Rectal smooth muscle tissue (tissue), 1 donor: ENCODE measurements at regions not wholly inside any gene's neighbourhood (a gene's known extent, or its start where the extent isn't known, plus 50 kb on each side); places are given as distances from the start of the nearest gene placed in this dataset.

Source experiments
- H3K27ac ChIP-seq: one replicate; pipeline ENCODE4 v1.7.0; 2013; ENCODE audit warnings: low read depth, low read length, inconsistent platforms
- H3K27me3 ChIP-seq: one replicate; pipeline ENCODE4 v1.7.0; 2013; ENCODE audit warnings: low read length; ENCODE audit not compliant: control insufficient read depth, insufficient read depth
- H3K36me3 ChIP-seq: one replicate; pipeline ENCODE4 v1.7.0; 2013; ENCODE audit warnings: low read length; ENCODE audit not compliant: control insufficient read depth, insufficient read depth
- H3K4me1 ChIP-seq: one replicate; pipeline ENCODE4 v1.7.0; 2013; ENCODE audit warnings: low read length; ENCODE audit not compliant: control insufficient read depth, insufficient read depth
- H3K4me3 ChIP-seq: one replicate; pipeline ENCODE4 v1.7.0; 2013; ENCODE audit warnings: low read length
- H3K9ac ChIP-seq: one replicate; pipeline ENCODE4 v1.7.0; 2013; ENCODE audit warnings: low read length

DNA sequence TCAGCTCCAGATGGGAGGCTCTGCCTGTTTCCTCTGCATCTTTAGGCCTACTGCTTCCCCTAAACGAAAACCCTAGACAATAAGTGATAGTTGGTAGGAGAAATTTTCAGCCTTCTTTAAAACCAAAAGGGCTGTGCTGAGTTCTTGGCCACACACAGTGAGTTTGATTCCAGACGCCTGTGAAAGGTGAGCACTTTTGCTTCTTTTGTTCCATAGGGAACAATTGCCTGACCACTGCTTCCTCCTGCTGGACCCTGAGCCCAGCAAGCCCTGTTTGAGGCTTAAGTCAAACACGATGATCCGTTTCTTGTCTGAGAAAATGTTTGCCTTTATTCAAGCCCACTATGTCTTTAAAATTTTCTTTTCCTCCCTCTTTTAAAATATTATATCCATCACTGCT is 493.9 kb downstream of the ZIC1 start:
- Histone ChIP-seq H3K4me3 (no peak overlapping the region), H3K9ac (no peak overlapping the region), H3K27me3 (no peaks in the 10 kb centered on the region), H3K27ac (no peak overlapping the region), H3K36me3 (no peaks in the 10 kb centered on the region), H3K4me1 (no peaks in the 10 kb centered on the region)

DNA sequence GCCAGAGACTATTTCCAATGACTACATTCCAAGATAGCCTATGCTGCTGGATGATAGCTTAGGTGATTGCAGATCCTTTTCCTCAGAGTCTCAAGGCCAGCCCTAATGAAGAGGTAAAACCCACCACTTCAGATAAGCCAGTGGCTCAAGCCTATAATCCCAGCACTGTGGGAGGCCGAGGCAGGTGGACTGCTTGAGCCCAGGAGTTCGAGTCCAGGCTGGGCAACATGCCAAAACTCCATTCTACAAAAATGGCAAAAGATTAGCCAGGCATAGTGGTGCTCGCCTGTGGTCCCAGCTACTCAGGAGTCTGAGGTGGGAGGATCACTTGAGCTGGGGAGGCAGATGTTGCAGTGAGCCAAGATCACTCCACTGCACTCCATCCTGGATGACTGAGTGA is 495.3 kb downstream of the ZIC1 start:
- no peak overlapping the region for H3K4me3 ChIP-seq
- H3K36me3 ChIP-seq = no peaks in the 10 kb centered on the region
- no peak overlapping the region for H3K27ac ChIP-seq
- H3K4me1 ChIP-seq = no peaks in the 10 kb centered on the region
- H3K9ac ChIP-seq = no peak overlapping the region
- H3K27me3 ChIP-seq = no peaks in the 10 kb centered on the region

DNA sequence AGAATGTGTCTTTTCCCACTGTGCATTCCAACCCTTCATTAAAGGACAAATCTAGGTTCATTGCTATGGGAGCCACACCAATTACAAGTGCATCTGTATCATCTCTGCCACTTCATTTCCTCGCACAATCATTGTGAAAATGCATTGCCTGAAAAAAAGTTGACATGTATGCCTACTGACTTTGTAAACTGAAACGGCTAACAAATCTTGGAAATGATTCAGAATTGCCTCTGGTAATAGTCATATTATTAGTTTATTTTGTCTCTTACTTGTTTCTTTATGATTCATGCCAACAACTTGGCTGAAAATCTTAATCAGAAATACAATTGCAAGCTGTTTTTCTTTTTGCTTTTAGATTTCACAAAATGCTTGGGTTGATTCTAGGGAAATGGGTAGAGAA is 497.1 kb downstream of the ZIC1 start:
- no peak overlapping the region for H3K4me3 ChIP-seq
- no peak overlapping the region for H3K27ac ChIP-seq
- H3K4me1 ChIP-seq = no peaks in the 10 kb centered on the region
- H3K27me3 ChIP-seq = no peaks in the 10 kb centered on the region
- H3K36me3 ChIP-seq = no peaks in the 10 kb centered on the region
- no peak overlapping the region for H3K9ac ChIP-seq

DNA sequence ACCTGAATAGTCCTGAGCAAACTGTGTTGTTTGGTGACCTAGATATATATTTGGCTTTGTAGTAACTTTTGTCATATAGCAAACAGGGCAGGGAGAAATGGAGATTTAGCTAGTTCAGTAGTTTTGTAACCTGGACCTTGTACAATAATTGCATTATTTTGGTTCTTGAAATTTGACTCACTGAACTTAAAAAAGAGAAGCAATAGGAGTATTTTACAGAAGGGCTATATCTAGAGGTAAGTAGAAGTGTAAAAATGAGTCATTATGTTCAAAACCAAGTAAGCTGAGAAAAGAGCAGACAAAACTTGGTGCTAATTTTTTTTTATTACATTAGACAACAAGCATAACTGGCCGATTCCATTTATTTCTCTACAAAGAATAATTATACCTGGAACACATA is 505.4 kb downstream of the ZIC1 start:
- no peak overlapping the region for H3K27ac ChIP-seq
- H3K4me1 ChIP-seq = no peaks in the 10 kb centered on the region
- no peaks in the 10 kb centered on the region for H3K36me3 ChIP-seq
- no peak overlapping the region for H3K9ac ChIP-seq
- H3K4me3 ChIP-seq = no peak overlapping the region
- H3K27me3 ChIP-seq = no peaks in the 10 kb centered on the region

DNA sequence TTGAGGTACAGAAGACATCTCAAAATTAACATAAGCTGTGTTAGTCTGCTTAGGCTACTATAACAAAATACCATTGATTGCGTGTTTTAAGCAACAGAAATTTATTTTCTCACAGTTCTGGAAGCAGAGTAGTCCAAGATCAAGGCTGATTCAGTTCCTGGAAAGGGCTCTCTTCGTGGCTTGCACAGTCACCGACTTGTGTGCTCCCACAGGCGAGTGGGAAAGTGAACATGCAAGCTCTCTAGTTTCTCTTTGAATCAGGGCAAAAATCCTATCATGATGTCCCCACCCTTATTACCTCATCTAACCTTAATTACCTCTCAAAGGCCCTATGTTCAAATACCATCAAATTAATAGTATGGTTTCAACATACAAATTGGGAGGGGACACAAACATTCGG is 505.9 kb downstream of the ZIC1 start:
- Histone ChIP-seq H3K27ac (no peak overlapping the region), H3K36me3 (no peaks in the 10 kb centered on the region), H3K4me3 (no peak overlapping the region), H3K27me3 (no peaks in the 10 kb centered on the region), H3K9ac (no peak overlapping the region), H3K4me1 (no peaks in the 10 kb centered on the region)

DNA sequence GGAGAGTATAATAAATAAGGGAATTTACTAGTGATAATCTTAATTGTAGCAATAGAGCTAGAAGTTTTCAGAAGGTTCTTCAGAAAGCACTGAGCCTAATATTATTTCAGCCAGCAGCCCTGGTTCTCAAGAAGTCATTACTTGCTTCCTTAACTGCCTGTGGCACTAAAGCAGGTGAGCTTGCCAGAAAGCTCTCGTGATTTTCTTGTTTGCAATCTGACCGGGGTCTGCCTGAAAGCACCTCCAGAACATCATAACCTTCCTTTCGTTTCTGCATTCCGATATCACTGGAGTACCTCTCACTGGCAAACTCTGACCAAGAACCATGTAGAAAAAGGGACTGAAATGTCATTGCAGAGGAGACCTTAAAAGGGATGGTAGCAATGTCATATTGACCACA is 510.3 kb downstream of the ZIC1 start:
- Histone ChIP-seq H3K27me3 (no peaks in the 10 kb centered on the region), H3K4me3 (no peak overlapping the region), H3K9ac (no peak overlapping the region), H3K27ac (no peak overlapping the region), H3K36me3 (no peaks in the 10 kb centered on the region), H3K4me1 (peaks cover 3% of the 10 kb centered on the region)

DNA sequence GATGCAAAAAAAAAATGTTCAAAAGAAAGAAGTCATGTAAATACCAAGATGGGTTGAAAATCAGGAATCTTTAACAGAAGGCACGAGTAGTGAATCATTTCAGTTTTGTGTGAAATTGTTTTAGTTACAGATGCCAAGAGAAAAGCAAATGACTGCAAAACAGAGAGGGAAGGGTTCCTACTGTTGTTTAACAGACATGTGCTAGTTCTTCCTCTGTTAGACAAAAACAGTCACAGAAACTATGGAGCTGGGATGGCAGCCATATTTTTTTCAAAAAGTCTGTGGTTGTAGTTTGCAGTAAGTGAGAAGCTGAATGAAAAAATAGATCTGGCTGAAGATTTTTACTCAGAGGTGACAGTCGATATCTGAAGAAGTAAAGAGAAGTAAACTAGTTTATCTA is 511.9 kb downstream of the ZIC1 start:
- Histone ChIP-seq H3K36me3 (no peaks in the 10 kb centered on the region), H3K27ac (peak overlapping the region; percentile 8), H3K27me3 (no peaks in the 10 kb centered on the region), H3K9ac (no peak overlapping the region), H3K4me3 (no peak overlapping the region), H3K4me1 (peaks cover 3% of the 10 kb centered on the region)

DNA sequence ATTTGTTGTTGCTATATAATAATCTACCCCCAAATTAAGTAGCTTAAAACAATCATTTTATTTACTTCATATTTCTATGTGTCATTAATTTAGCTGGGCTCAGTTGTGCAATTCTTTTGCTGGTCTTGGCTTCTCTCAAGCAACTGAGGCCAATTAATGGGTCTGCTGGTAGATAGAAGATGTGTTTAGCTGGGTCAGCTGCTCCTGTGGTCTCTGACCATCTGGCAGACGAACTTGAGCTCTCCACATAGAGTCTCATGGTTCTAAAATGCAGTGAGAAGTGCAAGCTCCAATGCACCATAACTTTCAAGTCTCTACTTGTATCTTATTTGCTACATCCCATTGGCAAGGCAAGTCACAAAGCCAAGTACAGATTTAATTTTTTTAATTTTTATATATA is 515.6 kb downstream of the ZIC1 start:
- Histone ChIP-seq H3K27ac (no peak overlapping the region), H3K27me3 (no peaks in the 10 kb centered on the region), H3K36me3 (no peaks in the 10 kb centered on the region), H3K9ac (no peak overlapping the region), H3K4me1 (peaks cover 3% of the 10 kb centered on the region), H3K4me3 (no peak overlapping the region)

DNA sequence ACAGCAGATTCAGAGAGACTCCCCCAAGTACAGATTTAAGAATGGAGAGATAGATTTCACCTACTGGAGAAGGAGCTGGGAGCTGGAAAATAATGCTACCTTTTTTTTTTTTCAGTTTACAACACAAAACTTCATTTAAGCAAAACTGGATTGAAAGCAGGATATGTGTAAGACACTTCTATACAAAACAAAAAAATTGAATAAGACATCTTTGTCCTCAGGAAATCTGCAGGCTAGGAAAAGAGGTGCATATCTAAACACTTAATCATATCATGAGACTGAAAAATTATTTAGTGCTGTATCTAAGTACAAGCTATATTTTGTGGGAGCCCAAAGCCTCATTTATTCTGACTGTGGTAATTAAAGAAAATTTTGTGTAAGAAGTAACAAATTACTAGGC is 516.1 kb downstream of the ZIC1 start:
- Histone ChIP-seq H3K4me3 (no peak overlapping the region), H3K4me1 (peaks cover 3% of the 10 kb centered on the region), H3K36me3 (no peaks in the 10 kb centered on the region), H3K9ac (no peak overlapping the region), H3K27me3 (no peaks in the 10 kb centered on the region), H3K27ac (no peak overlapping the region)

DNA sequence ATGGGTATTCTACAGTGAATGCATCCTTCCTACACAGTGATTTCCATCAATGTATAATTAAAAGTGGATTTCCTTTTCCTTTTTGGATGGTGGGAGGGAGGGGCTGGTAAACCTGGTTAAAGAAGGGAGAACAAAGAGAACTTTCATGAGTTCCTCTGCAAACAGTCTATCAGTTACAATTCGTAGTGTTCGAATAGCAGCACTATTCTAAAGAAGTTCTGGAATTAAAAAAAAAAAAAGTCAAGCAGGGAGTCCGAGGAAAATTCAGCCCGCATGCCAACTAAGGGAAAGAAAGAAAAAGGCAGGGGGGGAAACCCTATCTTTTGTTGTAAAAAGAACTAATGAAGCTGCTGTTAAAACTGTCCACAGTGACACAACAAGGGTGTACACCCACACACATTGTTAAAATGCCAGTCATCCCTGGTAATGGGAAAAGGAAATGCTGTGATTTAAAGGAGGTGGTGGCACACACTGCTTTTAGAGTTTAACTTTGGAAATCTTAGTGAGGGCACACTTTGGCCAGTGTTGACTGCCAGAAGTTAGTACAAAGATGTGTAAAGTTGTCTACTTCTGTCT is 521.2 kb downstream of the ZIC1 start:
- peaks cover 3% of the 10 kb centered on the region for H3K4me1 ChIP-seq
- H3K4me3 ChIP-seq = no peak overlapping the region
- H3K9ac ChIP-seq = no peak overlapping the region
- H3K36me3 ChIP-seq = no peaks in the 10 kb centered on the region
- H3K27me3 ChIP-seq = no peaks in the 10 kb centered on the region
- no peak overlapping the region for H3K27ac ChIP-seq

DNA sequence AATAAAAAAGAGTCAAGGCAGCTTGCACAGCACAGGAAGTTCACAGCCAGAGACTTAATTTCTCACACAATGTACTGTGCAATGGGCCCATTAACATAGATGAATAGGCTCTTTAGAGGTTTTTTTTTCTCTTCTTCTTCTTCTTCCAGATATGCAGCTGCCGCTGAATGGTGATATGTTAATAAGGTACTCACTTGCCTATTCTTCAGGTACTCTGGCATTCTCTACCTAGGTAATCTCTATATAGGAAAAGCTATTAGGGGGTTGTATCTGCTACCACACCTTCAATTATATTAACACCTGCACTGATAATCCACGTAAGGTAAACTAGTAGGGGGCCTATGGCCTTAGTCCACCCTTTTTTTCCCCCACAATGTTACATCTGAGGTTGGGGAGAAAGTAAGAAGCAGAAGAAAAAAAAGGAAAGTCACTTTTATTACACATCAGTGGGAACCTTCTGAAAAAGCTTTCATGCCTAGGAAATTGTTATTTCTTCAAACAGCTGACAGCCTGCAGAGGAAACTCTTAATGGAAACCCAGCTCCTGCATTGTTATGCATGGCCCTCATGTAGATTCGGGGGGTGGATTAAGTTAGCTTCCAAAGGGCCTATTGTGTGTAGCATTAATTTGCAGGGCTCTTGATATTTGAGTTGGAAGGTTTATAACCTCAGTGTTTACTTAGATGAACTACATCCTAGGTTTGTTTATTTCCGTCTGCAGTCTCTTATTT is 525.5 kb downstream of the ZIC1 start:
- H3K4me1 ChIP-seq = peaks cover 3% of the 10 kb centered on the region
- no peak overlapping the region for H3K9ac ChIP-seq
- no peaks in the 10 kb centered on the region for H3K36me3 ChIP-seq
- no peak overlapping the region for H3K27ac ChIP-seq
- no peak overlapping the region for H3K4me3 ChIP-seq
- H3K27me3 ChIP-seq = no peaks in the 10 kb centered on the region

DNA sequence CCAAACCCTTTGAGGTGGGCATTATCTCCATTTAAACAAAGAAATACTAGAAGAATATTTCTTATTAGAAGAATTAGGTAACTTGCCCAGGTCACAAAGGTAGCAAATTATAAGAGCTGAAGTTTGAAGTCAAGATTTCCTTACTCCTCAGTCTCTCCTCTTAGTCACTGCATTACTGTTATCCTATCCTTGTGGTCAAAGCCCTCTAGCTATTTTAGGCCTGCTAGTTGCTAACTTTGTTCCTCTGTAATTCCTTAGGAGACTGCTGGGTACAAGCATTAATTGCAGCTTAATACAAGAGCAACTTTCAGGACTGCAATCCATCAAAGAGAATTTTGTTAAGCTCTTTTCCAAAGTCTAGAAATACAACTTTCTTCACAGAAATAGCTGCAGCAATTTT is 528.2 kb downstream of the ZIC1 start:
- Histone ChIP-seq H3K27me3 (no peaks in the 10 kb centered on the region), H3K4me1 (no peaks in the 10 kb centered on the region), H3K27ac (no peak overlapping the region), H3K9ac (no peak overlapping the region), H3K4me3 (no peak overlapping the region), H3K36me3 (no peaks in the 10 kb centered on the region)

DNA sequence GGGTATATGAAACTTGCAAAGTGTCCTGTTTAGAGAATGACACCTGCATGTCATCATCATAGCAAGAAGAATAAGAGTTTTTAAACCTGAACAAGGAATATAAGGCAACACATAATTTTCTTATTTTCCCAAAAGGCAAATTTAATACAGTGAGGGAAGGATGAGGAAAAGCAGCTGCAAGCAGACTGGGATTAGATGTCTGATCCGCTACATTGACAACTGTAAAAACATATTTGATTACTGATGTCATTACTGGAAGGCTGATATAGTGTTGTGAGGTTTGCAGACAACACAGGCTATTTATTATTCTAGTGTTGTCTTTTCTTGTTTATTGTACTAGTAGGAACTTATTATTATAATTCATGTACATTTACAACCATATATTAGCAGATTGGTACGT is 528.7 kb downstream of the ZIC1 start:
- no peaks in the 10 kb centered on the region for H3K36me3 ChIP-seq
- no peak overlapping the region for H3K4me3 ChIP-seq
- no peak overlapping the region for H3K9ac ChIP-seq
- no peaks in the 10 kb centered on the region for H3K27me3 ChIP-seq
- no peaks in the 10 kb centered on the region for H3K4me1 ChIP-seq
- H3K27ac ChIP-seq = no peak overlapping the region
